Peyer's patch (tissue), 4 donors: ENCODE measurements at regions not wholly inside any gene's neighbourhood (a gene's known extent, or its start where the extent isn't known, plus 50 kb on each side); places are given as distances from the start of the nearest gene placed in this dataset.

Experiments used
- CTCF ChIP-seq, 6 experiments: fragments of 450-650 bp in 4 of 6; fragments of 200-600 bp in 2 of 6; sonication (generic) in 1 of 6; IDR thresholded peaks; one replicate each; pipeline ENCODE4 v1.5.1; 2017 to 2019; ENCODE audit warnings: antibody characterized with exemption in 6 of 6, mild to moderate bottlenecking in 3 of 6, moderate library complexity in 1 of 6
- POLR2A ChIP-seq, 2 donors: fragments of 450-650 bp; IDR thresholded peaks; one replicate each; pipeline ENCODE4 v1.5.1; 2017; ENCODE audit warnings: antibody characterized with exemption in 2 of 2, mild to moderate bottlenecking in 2 of 2, moderate library complexity in 2 of 2

GRCh38 chr16:75947626-75948239 lies 221.4 kb upstream of the CPHXL start:
- no peak for TF ChIP-seq CTCF (IDR thresholded peaks at IDR 0.05)
- no peak for TF ChIP-seq POLR2A (IDR thresholded peaks at IDR 0.05)
